HUDEP-2 (cell line): ENCODE measurements at regions not wholly inside any gene's neighbourhood (a gene's known extent, or its start where the extent isn't known, plus 50 kb on each side); places are given as distances from the start of the nearest gene placed in this dataset.

Experiments used
- DNase-seq, 76 experiments: peaks; one replicate each; lab custom pipeline; 2025; ENCODE audit not compliant: unreplicated experiment in 76 of 76; lab: John Stamatoyannopoulos, UW

DNA sequence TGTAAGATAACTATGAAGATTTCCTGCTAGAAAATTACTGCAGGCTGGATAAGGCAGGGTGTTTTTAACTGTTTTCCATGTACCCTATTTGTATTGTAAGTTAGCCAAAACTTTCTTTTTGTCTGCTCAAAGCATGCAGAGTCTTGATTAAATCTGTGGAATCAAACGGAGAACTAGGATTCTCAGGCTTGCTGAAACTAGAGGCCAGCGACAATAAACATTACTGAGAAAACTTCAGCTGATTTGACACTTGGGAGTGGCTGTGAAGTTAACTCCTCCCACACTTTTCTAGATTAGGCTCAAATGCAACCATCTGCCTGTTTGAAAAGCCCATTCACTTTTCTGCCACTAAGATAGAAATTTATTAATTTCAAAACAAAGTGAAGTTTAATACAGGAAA lies 153.2 kb upstream of the FRMD4B start:
- DNase-seq: no peak

DNA sequence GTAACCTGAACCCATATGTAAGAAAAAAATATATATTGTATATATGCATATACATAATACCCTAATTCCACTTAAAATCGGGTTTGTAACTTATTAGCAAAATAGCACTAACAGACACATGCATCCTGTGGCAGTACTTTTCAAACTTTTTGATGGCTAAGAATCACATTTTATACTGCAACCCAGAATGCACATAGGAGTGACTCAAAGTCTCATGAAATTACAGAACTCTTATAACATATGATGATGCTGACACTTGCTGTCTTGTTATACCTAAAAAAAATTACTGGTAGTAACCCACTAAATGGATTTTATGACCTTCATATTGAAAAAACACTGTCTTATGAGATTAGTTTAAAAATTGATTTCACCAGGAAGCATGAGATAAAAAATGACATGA lies 152.4 kb upstream of the FRMD4B start:
- DNase-seq: no peak

DNA sequence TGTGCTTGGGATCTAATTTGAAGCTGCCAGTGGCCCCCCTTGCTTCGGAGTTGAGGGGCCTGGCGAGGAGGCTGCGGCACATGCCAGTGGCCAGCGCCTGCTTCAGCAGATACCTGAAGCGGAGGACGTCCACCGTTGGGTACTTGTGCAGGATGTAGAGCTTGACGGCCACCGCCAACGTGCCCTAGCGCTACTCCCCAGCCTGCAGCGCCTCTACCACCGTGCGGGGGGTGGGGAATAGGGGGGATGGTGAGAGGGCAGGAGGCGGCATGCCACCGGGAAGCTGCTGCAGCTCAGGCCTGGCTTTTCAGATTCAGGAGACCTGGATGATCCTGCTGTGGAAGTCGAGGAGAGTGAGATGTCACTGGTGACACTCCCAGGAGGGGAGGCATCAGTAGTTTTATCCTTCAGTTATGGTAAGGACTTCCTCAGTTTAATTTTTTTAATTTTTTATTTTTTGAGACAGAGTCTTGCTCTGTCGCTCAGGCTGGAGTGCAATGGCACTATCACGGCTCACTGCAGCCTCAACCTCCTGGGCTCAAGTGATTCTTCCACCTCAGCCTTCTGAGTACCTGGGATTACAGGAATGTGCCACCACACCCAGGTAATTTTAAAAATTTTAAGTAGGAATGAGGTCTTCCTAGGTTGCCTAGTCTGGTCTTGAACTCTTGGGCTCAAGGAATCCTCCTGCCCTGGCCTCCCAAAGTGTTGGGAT lies 150.6 kb upstream of the FRMD4B start:
- no peak for DNase-seq

DNA sequence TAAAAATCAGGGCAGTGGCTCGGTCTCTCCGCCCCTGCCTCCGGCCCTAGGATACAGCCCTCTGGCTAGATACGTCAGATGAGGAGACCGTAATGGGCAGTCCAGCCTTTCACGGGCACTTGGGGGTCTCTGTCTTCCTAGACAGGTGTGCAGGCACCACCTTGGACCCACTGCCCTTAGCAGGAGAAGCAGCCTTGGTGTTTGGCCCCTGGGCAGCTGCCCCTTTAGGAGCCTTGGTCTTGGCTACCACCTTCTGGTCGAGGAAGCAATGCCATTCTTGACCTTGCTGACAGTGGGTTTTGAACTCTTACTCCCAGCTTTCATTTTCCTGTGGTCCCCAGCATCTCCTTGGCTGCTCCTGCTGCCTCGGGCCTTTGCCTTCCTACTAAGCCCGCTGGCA lies 149.7 kb upstream of the FRMD4B start:
- DNase-seq: no peak

DNA sequence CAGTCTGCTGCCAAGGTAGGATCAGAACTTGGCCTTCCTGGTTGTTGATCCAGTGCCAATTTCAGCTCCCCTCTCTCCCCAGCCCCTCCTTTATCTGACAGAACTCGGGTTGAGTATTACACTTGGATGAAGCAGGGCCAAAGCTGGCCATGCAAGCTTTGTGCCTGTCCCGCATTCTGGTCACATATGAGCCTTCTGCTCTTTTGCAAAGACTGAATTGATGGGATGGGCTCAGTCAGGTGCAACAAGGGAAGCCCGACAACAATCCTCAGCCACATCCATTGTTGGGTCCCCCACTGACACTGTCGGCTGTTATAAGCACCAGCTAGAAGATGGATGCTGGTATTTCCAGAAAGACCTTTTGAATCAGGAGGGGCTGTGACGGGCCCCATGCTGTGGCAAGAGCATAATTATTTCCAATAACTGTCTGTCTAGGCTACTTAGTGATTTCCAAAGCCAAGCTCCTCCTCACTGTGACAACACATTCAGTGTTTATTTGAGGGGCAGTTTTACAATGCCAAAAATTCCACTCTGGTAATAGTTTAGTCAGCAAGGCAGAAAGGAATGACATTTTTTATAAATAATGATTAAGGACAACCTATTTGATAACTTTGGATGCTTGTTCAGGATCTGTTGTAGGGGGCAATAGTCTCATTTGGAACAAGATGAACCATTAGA lies 146.8 kb upstream of the FRMD4B start:
- no peak for DNase-seq

DNA sequence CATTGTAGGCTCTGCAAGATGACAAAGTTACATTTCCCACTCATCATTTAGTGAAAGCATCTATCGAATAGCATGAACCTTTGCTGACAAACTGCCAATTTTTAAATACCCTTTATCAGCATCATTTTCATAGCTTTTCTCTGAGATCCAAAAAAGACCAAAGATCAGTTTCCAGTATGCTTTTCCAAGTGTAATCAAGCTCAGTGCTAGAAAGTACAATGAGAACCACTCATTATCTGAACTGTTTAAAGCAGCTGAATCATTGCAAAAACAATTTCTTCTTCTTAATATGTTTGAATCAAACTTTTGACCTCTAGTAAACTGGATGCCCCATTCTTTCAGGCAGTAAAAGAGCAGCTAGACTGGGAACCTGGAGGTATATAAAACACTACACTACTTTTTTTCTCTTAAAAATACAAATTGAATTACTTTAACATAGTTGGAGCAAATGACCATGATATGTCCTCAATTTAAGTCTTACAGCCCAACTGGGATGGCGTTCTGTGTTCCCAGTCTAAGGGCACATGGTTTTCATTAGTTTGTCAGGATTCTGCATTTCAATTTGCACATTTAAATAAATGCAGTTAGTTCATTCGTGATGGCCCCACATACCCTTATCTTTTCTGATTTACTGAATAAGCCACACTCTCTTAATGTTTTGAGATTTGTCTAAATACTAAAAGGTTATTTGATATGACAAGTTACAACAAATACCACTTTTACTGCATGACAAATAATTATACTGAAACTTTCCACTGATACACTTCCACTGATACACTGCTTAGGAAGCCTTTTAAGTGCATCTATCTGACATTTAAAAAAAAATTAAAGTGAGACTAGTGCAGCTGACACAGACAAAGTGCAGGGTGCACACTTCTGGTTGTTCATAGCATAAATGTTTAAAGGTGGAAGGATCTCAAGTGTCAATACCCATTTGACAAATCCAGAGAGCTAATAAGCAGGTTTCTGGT lies 146.0 kb upstream of the FRMD4B start:
- DNase-seq: no peak

DNA sequence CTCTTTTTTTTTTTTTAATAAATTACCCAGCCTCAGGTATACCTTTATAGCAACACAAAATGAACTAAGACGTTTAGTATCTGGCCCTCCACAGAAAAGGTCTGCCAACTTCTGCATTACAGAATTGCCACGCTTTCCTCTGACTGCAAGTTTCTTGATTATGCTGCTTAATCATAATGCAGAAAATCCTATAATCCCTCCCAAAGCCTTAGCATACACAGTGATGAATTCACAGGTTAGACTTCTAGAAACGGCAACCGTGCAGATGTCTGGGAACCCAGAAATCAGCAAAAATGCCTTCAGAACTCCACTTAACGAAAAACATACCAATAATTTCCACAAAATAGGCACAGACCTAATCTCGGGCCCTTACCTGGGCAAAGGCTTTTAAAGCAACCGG lies 144.7 kb upstream of the FRMD4B start:
- no peak for DNase-seq

DNA sequence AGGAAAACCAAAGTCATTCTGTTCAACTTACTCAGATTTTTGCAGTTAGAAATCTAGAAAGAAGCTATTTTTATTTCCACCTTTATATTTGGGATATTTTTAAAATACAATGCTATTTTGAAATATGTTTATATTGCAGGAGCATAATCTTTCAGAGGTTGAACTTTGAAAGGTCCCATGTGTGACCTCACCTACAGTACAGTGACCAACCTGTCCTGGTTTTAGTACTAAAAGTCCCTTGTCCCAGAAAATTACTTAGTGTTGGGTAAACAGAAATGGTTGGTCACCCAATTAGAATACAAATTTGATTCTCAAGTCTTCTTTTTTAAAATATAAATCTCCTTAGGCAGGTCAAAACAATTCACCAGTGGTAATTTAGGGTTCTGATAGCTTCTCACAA lies 141.6 kb upstream of the FRMD4B start:
- no peak for DNase-seq

DNA sequence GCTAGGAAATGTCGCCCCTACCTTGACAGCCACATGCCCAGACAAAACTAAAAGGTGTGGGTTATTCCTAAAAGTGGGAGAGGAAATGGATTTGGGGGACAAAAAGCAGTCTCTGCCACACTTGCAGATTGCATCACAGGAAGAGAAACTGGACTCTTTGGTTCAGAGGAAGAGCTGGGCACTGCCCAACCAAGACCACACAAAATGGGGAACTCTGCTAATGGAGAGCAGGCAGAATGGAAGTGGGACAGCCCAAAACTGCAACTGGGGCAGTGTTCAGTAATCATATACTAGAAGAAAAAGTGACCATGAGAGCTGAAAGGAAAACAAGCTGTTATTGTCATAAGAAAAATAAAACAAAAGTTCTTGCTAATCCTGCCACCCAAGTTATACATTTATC lies 138.9 kb upstream of the FRMD4B start:
- no peak for DNase-seq

DNA sequence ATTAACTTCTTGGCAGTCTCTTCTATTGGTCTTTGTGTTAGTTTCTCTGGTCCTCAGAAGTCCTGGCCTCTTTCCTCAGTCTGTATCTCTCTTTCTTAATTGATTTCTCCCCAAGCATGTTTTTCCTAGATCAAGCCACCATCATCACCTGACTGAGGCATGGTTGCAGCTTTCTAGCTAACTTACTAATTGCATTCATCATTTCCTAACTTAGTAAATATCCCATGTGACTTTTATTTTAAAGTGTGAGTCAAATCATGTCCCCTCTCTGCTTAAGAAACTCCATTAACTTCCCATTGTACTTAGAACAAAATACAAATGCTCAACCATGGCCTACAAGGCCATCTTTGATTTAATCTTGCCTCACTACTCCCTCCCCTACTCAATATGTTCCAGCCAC lies 135.4 kb upstream of the FRMD4B start:
- no peak for DNase-seq

DNA sequence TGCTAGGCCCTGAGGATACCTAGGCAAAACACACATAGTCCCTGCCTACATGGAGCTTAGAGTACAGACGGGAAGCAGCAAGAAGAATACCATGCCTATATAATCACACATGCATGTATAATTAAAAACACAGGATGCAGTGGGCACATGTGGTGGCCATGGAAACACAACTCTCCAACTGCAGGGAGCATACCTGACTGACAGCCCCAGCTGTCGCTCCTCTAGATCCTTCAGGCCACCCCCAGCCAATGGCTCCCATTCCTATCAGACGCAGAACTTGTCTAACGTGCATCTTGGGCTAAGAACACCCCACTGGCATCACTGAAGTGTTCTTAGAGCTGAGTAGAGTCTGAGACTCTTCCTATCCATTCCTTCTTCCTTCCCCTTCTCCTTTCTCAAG lies 125.5 kb upstream of the FRMD4B start:
- DNase-seq: no peak

DNA sequence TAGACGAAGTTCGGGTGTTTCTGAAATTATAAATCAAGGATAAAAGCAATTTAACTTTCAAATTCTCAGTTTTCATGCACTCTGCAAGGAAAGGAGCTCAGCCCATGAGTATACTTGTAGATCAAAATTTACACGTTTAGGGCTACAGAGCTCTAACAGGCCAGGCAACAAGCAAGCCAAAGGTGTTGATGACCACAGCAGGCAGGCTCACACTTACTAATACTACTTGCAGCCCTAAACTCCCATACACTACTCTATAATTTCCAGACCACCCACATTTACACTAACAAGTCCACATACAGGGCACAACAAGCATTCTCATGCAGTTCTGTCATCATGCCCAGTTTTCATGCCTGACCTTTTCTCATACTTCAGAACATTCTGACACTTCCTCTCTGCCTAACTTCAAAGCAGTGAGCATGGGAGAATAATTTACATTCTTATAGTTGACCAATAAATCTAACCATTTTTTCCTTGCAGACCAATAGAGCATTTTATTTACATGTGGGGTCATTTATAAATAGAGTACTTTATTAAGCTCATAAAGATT lies 124.7 kb upstream of the FRMD4B start:
- no peak for DNase-seq

DNA sequence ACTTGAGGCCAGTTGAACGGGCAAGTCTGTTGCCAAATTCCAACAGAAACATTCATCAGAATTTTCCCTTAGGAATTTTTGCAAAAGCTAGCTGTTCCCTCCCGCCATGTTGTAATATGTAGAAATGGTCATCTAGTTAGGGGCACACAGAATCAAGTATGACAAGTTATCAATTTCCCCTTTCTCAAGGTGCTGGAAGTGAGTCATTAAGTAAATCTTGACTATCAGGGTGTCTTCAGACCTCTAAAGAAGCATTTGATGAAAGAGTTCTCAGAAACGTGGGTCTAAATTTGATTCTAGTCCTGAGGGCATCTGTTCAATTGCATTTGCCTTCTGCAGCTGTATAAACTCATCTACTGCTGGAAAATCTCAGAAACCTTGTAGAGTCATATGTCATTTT lies 123.4 kb upstream of the FRMD4B start:
- DNase-seq: no peak

DNA sequence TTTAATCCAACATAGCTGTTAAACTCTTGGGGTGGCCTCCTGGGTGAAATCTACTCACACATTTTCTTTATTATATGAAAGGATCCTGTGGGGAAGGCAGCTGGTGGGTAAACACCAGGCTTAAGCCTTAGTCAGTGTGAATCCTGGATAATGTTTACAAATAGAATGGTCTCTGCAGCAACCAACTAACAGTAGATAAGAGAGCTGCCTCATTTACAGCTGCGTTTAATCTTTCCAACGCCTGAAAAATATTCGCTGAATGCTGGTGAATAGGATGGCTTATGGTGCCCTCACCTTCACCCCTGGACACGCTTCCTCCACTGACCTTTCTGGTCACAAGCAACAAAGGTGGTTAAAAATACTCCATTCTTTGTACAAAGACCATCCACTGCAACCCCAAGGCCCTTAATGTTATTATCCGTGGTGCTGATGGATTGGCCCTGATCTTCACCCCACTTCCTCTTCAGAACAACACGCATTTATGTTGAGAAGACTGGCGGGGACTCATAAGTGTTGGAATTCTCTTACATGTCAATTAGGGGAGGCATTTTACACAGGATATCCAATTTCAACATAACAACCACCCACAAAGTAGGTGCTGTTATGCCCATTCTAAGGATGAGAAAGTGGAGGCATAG lies 120.0 kb upstream of the FRMD4B start:
- DNase-seq: no peak

DNA sequence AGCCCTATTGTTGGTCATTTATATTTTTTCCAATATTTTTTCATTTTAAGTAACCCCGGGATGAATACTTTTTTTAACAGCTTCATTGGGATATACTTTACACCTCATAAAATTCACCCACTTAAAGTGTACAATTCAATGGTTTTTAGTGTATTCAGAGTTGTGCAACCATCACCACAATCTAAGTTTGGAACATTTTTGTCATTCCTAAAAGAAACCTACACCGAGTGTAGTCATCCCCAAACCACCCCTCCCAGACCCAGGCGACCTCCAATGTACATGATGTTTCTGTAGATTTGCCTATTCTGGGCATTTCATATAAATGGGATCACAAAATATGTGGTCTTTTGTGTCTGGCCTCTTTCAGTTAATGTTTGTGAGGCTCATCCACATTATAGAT lies 118.3 kb upstream of the FRMD4B start:
- DNase-seq: no peak

DNA sequence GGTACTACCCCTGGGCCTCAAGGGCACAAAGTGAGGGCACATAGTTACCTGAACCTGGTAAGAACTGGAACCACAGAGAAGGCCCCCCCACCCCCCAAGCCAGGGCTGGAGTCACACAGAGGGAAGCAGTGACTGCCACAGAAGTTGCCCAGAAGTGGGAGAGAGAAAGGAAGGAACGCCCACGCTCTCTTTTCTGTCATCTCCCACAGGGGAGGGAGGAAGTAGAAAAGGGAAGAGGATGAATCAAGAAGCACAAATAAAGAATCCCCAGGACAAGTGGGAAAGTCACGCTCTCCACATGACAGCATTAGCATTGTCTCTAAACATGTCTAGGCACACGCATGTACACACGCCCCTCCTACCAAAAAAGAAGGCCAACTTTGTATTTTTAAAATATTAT lies 114.7 kb upstream of the FRMD4B start:
- no peak for DNase-seq

DNA sequence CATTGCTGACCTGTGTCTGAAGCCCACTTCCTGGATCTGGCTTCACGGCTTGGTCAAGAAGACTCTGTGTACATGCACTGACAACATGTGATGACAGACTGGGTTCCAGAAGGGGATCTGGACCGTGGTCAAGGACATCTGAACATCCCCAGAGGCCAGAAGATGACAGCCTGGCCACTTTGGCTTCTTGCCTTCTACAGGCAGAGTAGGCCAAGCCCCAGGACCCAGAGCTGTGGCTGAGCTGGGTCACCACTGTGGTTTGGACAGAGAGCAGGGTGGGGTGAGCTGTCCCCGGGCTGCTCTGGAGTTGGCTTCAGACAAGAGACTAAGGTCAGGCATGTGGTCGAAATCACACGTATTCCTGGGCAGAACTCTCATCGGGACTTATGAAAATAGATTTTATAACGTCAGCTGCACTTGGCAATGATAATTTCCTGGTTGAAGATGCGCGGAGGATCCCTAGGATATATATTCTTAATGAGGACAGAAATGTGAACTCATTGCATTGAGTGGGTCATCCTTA lies 114.1 kb upstream of the FRMD4B start:
- DNase-seq: no peak

DNA sequence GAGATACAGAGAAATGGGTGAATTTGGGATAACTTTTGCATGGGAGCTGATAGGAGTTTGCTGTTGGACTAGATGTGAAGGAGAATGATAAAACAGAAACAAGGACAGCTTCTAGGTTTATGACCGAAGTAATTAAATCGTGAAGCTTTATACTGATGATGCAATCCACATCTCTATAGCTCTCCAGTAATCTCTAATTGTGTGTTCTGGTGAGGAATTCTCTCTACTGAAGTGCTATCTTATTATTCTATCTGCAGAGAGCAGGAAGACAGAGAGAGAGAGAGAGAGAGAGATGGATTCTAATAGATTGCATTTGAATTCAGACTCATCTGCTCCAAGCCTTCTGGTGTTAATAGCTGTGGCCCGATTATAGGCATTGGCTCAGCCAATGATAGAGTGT lies 113.5 kb upstream of the FRMD4B start:
- no peak for DNase-seq

DNA sequence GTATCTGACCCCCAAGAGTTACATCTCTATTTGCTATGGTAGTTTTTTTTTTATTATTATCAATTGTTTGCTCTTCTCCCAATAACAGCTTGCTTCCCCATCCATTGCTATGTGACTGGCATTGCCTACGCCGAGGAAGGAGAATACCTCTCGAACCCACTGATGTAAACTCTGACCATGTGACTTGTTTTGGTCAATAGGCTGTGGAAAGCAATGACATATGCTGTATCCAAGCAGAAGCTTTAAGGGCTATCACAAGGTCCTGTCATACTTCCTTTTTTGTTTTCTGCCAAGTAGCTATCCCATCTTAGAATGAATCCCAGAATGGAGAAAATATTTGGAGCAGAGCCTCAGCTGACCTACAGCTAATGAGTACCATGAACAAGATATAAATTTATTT lies 111.0 kb upstream of the FRMD4B start:
- DNase-seq: no peak

DNA sequence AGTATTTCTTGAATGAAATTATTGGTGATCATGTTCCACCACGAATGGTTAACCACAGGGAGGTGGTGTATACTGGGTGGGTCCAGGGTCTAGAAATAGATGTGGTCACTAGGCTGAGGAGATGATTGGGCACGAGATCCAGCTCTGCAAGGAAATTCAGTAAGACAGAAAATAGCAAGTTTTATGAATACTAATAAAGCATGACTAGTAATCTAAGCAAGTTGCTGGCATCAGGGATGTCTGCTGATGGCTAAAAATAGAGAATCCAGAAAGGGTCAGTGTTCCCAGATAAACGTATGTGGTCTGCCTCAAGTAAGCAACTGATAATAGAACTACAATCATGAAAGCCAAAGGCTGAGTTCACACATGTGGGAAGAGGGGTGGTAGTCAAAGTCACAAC lies 108.3 kb upstream of the FRMD4B start:
- no peak for DNase-seq

DNA sequence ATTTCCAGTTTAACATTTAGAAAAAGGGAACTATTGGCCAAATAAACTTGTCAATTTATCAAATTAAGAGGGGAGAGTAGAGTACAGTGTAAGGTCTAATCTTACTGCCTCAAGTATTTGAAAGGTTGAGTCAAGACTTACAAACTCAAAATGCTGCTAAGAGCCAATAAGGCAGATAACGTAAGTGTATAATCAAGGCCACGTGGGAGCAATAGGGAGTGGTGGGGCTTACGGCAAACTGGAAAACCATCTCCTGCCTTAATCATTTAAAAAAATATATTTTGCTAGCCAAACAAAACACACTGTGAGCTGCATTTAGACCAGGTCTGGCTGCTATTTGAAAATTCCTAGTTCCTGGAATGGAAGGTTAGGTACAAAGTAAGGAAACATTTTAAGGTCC lies 107.3 kb upstream of the FRMD4B start:
- DNase-seq: no peak
